Endothelial cell of umbilical vein (primary cell): ENCODE measurements at regions not wholly inside any gene's neighbourhood (a gene's known extent, or its start where the extent isn't known, plus 50 kb on each side); places are given as distances from the start of the nearest gene placed in this dataset.

Source experiments
- EZH2 ChIP-seq: IDR thresholded peaks from 2 replicates; pipeline ENCODE4 v1.6.1; 2012; ENCODE audit warnings: borderline replicate concordance, low read depth, mild to moderate bottlenecking, moderate library complexity, low read length, inconsistent platforms; ENCODE audit not compliant: severe bottlenecking
- JUN ChIP-seq: IDR thresholded peaks from 2 replicates; pipeline ENCODE4 v1.6.1; 2011; ENCODE audit warnings: borderline replicate concordance, low read depth; ENCODE audit not compliant: insufficient read length, insufficient read depth
- POLR2A ChIP-seq: IDR thresholded peaks from 2 replicates; pipeline ENCODE4 v1.6.1; 2012; ENCODE audit warnings: low read depth, mild to moderate bottlenecking, control low read depth, low read length
- POLR2AphosphoS5 ChIP-seq: IDR thresholded peaks from 2 replicates; pipeline ENCODE4 v1.6.1; 2012; ENCODE audit warnings: low read depth, mild to moderate bottlenecking, control low read depth, low read length, moderate library complexity; ENCODE audit not compliant: insufficient read depth
- TF ChIP-seq, protein P1 (sequence below), 2 donors: IDR thresholded peaks; 1 replicate in 1 of 2; 2 replicates in 1 of 2; pipeline ENCODE4 v1.5.1; 2011; ENCODE audit warnings: low read length in 2 of 2, mild to moderate bottlenecking in 2 of 2, moderate library complexity in 2 of 2, control low read depth in 1 of 2, inconsistent platforms in 1 of 2, low read depth in 1 of 2; ENCODE audit not compliant: insufficient read depth in 1 of 2; ENCODE audit errors: extremely low read depth in 1 of 2
- TF ChIP-seq, protein P2 (sequence below): IDR thresholded peaks from 2 replicates; pipeline ENCODE4 v1.6.1; 2011; ENCODE audit not compliant: insufficient read depth, insufficient read length

DNA sequence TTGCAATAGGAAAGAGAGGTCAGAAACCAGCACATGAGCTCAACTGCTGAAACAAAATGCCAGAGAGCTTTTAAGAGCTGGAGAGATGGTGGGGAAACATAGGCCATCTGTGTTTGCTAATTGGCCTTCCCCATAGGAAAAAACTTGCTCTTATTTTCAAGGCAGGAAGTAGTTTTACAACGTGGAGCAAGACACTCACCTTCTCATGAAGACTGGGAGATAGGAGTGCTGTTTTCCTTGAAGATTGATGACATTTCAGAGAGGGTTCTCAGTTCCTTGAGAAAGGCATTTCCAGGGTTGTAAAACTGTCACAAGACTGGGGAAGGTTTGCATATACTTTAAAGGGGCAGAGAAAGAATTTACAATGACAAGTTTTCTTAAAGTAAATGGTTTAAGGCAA is 586.3 kb upstream of the RAG2 start:
- TF ChIP-seq POLR2A: no peak
- TF ChIP-seq, protein P1, sequence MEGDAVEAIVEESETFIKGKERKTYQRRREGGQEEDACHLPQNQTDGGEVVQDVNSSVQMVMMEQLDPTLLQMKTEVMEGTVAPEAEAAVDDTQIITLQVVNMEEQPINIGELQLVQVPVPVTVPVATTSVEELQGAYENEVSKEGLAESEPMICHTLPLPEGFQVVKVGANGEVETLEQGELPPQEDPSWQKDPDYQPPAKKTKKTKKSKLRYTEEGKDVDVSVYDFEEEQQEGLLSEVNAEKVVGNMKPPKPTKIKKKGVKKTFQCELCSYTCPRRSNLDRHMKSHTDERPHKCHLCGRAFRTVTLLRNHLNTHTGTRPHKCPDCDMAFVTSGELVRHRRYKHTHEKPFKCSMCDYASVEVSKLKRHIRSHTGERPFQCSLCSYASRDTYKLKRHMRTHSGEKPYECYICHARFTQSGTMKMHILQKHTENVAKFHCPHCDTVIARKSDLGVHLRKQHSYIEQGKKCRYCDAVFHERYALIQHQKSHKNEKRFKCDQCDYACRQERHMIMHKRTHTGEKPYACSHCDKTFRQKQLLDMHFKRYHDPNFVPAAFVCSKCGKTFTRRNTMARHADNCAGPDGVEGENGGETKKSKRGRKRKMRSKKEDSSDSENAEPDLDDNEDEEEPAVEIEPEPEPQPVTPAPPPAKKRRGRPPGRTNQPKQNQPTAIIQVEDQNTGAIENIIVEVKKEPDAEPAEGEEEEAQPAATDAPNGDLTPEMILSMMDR (IDR thresholded peaks at IDR 0.05; ENCODE audit: extremely low read depth in 1 of 2, insufficient read depth in 1 of 2, low read depth in 1 of 2, low read length in 2 of 2): no peak
- no peak for TF ChIP-seq POLR2AphosphoS5
- TF ChIP-seq, protein P2, sequence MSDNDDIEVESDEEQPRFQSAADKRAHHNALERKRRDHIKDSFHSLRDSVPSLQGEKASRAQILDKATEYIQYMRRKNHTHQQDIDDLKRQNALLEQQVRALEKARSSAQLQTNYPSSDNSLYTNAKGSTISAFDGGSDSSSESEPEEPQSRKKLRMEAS: no peak
- no peak for TF ChIP-seq EZH2
- no peak for TF ChIP-seq JUN
